ENCODE measurements at regions not wholly inside any gene's neighbourhood (a gene's known extent, or its start where the extent isn't known, plus 50 kb on each side); places are given as distances from the start of the nearest gene placed in this dataset.

DNA sequence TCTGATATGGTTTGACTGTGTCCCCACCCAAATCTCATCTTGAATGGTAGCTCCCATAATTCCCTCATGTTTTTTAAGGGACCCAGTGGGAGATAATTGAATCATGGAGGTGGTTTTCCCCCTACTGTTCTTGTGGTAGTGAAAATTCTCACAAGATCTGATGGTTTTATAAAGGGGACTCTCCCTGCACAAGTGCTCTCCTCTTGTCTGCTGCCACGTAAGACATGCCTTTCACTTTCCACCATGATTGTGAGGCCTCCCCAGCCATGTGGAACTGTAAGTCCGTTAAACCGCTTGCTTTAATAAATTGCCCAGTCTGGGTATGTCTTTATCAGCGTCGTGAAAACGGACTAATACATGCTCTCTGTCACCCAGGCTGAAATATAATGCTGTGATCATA, 200.9 kb upstream of the SLIT2 start:
- no peaks in the 10 kb centered on the region for H3K36me3 Mint-ChIP-seq (ENCODE audit: low read depth)
- H3K27ac Mint-ChIP-seq = no peak overlapping the region
- no peak overlapping the region for H3K4me3 Mint-ChIP-seq
- no peaks in the 10 kb centered on the region for H3K27me3 Mint-ChIP-seq
- no peaks in the 10 kb centered on the region for H3K4me1 Mint-ChIP-seq (ENCODE audit: low read depth)
- no peaks in the 10 kb centered on the region for H3K9me3 Mint-ChIP-seq
- intact Hi-C loops (cut with micrococcal nuclease) = no loop called here

- H3K27me3 Mint-ChIP-seq = no peaks in the 10 kb centered on the region
- H3K9me3 Mint-ChIP-seq = no peaks in the 10 kb centered on the region
- H3K4me1 Mint-ChIP-seq (ENCODE audit: low read depth) = no peaks in the 10 kb centered on the region
- no peaks in the 10 kb centered on the region for H3K36me3 Mint-ChIP-seq (ENCODE audit: low read depth)
- no peak overlapping the region for H3K4me3 Mint-ChIP-seq
- H3K27ac Mint-ChIP-seq = no peak overlapping the region
- intact Hi-C loops (cut with micrococcal nuclease) = no loop called here
Observed at GRCh38 chr4:20049889-20050288, 201.8 kb upstream of the SLIT2 start.

DNA sequence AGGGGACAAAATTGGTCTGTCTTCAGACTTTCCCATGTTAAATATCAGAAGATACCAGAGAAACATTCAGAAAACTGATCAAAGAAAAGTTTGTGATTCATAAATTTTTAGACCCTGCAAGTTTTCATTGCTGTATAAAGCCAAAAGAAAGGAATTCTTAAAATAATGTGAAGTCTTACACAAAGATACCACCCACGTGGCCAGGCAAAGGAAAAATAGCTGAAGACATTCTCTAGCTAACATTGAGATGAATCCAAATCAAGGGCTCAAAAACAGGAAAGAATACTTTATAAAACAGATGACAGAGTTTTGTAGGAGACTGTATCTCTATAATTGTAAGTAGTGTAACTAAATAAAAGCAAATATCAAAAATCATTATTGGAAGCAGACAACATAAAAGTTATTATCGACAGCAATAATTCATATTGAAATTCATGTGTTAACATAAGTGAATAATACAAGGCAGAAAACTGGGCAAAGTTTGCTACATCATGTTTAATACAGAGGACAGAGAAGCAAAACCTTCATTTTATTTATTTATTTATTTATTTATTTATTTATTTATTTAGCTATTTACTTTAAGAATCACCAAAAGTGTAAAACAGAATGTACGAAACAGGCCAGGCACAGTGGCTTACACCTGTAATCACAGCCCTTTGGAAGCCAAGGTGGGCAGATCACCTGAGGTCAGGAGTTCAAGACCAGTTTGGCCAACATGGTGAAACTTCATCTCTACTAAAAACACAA, 204.6 kb upstream of the SLIT2 start:
- intact Hi-C loops (cut with micrococcal nuclease) = no loop called here
- Mint-ChIP-seq H3K4me3 (no peak overlapping the region), H3K4me1 (ENCODE audit: low read depth) (no peaks in the 10 kb centered on the region), H3K36me3 (ENCODE audit: low read depth) (no peaks in the 10 kb centered on the region), H3K9me3 (peaks cover 9% of the 10 kb centered on the region), H3K27ac (no peak overlapping the region), H3K27me3 (no peaks in the 10 kb centered on the region)

- Mint-ChIP-seq H3K27ac (no peak overlapping the region), H3K9me3 (peaks cover 9% of the 10 kb centered on the region), H3K4me1 (ENCODE audit: low read depth) (no peaks in the 10 kb centered on the region), H3K27me3 (no peaks in the 10 kb centered on the region), H3K4me3 (no peak overlapping the region), H3K36me3 (ENCODE audit: low read depth) (no peaks in the 10 kb centered on the region)
- intact Hi-C loops (cut with micrococcal nuclease) = no loop called here
Observed at GRCh38 chr4:20046179-20046578, 205.5 kb upstream of the SLIT2 start.

DNA sequence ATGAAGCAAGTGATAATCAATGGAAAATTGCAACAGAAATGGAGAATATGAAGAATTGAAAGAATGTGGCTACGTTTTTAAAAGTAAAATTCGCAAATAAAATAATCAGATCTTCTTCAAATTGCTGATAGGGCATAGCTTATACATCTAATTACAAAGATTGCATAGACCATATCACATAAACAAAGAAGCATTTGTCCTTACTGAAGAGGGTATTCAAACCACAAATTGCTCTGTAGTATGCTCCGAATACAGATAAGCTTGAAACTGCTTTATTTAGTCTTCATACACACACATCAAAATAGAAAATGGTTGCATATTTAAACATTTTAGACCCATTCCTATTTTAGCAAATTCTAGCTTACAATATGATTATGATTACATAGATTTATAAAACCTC, 206.7 kb upstream of the SLIT2 start:
- Mint-ChIP-seq H3K4me3 (no peak overlapping the region), H3K27ac (no peak overlapping the region), H3K27me3 (no peaks in the 10 kb centered on the region), H3K9me3 (peaks cover 9% of the 10 kb centered on the region), H3K36me3 (ENCODE audit: low read depth) (no peaks in the 10 kb centered on the region), H3K4me1 (ENCODE audit: low read depth) (no peaks in the 10 kb centered on the region)
- intact Hi-C loops (cut with micrococcal nuclease) = no loop called here

- intact Hi-C loops (cut with micrococcal nuclease) = no loop called here
- Mint-ChIP-seq H3K9me3 (peaks cover 9% of the 10 kb centered on the region), H3K27me3 (no peaks in the 10 kb centered on the region), H3K36me3 (ENCODE audit: low read depth) (no peaks in the 10 kb centered on the region), H3K27ac (no peak overlapping the region), H3K4me3 (no peak overlapping the region), H3K4me1 (ENCODE audit: low read depth) (no peaks in the 10 kb centered on the region)
Observed at GRCh38 chr4:20044502-20044911, 207.2 kb upstream of the SLIT2 start.

- H3K4me1 Mint-ChIP-seq (ENCODE audit: low read depth) = no peaks in the 10 kb centered on the region
- H3K27me3 Mint-ChIP-seq = no peaks in the 10 kb centered on the region
- H3K9me3 Mint-ChIP-seq = peaks cover 9% of the 10 kb centered on the region
- no peaks in the 10 kb centered on the region for H3K36me3 Mint-ChIP-seq (ENCODE audit: low read depth)
- H3K4me3 Mint-ChIP-seq = no peak overlapping the region
- H3K27ac Mint-ChIP-seq = no peak overlapping the region
- intact Hi-C loops (cut with micrococcal nuclease) = no loop called here
Observed at GRCh38 chr4:20043991-20044390, 207.7 kb upstream of the SLIT2 start.

- no peaks in the 10 kb centered on the region for H3K4me1 Mint-ChIP-seq (ENCODE audit: low read depth)
- intact Hi-C loops (cut with micrococcal nuclease) = no loop called here
- H3K27me3 Mint-ChIP-seq = no peaks in the 10 kb centered on the region
Observed at GRCh38 chr4:20042769-20043168, 208.9 kb upstream of the SLIT2 start.

DNA sequence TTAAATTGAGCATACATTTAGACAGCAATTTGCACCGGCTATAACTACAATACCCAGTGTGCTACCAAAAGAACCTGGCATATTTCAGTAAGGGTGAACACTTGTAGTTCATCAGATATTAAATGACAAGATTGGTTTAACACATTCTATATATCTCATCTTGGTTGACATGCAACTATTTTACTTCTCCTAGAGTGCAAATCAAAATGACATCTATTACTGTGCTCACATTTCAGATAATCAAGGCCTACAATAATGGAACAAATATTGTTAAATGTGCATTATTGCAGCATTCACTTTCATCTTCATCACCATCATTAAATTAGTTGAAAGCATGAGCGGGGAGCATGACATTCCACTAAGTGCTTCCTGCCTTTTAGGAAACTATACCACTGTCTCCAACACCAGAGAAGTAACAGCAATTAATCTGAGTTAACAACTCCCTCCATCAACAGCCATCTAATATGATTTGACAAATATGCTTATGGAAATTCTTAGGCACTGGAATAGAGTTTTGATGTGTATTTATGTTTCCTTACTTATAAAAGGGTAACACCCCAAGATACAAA, 209.8 kb upstream of the SLIT2 start:
- intact Hi-C loops (cut with micrococcal nuclease) = no loop called here
- no peak overlapping the region for H3K27ac Mint-ChIP-seq
- H3K4me1 Mint-ChIP-seq (ENCODE audit: low read depth) = no peaks in the 10 kb centered on the region
- H3K9me3 Mint-ChIP-seq = peaks cover 9% of the 10 kb centered on the region
- no peaks in the 10 kb centered on the region for H3K36me3 Mint-ChIP-seq (ENCODE audit: low read depth)
- no peak overlapping the region for H3K4me3 Mint-ChIP-seq
- H3K27me3 Mint-ChIP-seq = no peaks in the 10 kb centered on the region

More at GRCh38 chr4:20042769-20043168, 208.9 kb upstream of the SLIT2 start:
- Mint-ChIP-seq H3K9me3 (peaks cover 9% of the 10 kb centered on the region), H3K4me3 (no peak overlapping the region), H3K36me3 (ENCODE audit: low read depth) (no peaks in the 10 kb centered on the region), H3K27ac (no peak overlapping the region)

DNA sequence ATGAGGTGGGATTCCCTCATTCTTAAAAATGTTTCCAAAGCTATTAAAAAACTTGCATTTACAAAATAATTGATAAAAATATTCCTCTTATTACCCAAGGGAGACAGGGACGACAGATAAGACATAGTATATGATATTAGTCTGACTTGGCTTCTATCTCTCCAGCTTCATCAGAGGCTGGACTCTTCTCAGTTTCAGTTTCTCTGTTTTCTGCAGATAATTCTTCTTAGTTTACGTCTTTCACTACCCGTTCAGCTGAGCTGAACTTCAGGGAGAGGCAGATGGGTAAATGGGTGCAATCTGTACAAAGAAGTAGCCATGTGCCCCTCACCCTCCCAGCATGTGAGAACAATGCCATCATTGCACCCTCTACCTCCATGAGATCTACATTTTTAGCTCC, 214.0 kb upstream of the SLIT2 start:
- Mint-ChIP-seq H3K36me3 (ENCODE audit: low read depth) (no peaks in the 10 kb centered on the region), H3K27me3 (no peaks in the 10 kb centered on the region), H3K4me1 (ENCODE audit: low read depth) (no peaks in the 10 kb centered on the region), H3K4me3 (no peak overlapping the region), H3K9me3 (peaks cover 9% of the 10 kb centered on the region), H3K27ac (no peak overlapping the region)
- intact Hi-C loops (cut with micrococcal nuclease) = no loop called here

DNA sequence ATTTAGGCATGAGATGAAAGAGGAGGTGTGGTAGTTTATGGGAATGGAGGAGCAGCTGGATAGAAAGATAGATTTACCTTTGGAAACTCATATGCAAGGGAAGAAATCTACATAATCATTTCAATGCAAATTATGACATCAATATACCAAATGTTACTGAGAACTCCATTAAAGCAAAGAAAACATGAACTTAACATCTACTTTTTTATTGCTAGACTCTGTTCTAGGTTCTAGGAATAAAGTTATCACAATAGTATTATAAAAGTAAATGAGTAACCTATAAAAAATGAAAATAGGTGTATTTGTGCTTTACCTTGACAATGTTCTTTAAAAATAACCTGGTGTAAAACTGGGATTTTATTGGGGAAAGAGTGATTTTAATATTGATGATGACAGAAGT, 221.6 kb upstream of the SLIT2 start:
- Mint-ChIP-seq H3K9me3 (peaks cover 9% of the 10 kb centered on the region), H3K4me3 (no peak overlapping the region), H3K27ac (no peak overlapping the region), H3K36me3 (ENCODE audit: low read depth) (no peaks in the 10 kb centered on the region), H3K4me1 (ENCODE audit: low read depth) (no peaks in the 10 kb centered on the region), H3K27me3 (no peaks in the 10 kb centered on the region)
- intact Hi-C loops (cut with micrococcal nuclease) = no loop called here

DNA sequence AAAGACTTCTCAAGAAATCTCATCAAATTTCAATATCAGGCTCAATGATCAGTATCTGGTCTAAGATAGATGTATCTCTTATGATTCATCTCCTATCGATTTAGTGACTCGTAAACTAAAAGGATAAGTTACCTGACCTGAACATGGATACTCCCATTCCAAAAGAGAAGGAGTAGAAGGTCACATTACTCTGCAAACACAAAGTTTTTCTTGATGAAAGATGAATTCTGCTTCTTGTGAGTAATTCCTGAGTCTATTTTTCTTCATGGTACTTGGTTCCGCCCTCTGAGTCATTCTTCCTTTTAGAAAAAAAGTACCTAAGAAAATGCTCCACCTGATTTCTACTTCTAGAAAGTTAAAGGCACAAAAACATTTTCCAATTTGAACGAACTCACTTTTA, 223.1 kb upstream of the SLIT2 start:
- no peaks in the 10 kb centered on the region for H3K4me1 Mint-ChIP-seq (ENCODE audit: low read depth)
- no peaks in the 10 kb centered on the region for H3K36me3 Mint-ChIP-seq (ENCODE audit: low read depth)
- peaks cover 9% of the 10 kb centered on the region for H3K9me3 Mint-ChIP-seq
- no peak overlapping the region for H3K27ac Mint-ChIP-seq
- H3K27me3 Mint-ChIP-seq = no peaks in the 10 kb centered on the region
- intact Hi-C loops (cut with micrococcal nuclease) = no loop called here
- no peak overlapping the region for H3K4me3 Mint-ChIP-seq

- no peaks in the 10 kb centered on the region for H3K27me3 Mint-ChIP-seq
- no peaks in the 10 kb centered on the region for H3K4me1 Mint-ChIP-seq (ENCODE audit: low read depth)
- no peaks in the 10 kb centered on the region for H3K36me3 Mint-ChIP-seq (ENCODE audit: low read depth)
- H3K4me3 Mint-ChIP-seq = no peak overlapping the region
- intact Hi-C loops (cut with micrococcal nuclease) = no loop called here
- peaks cover 9% of the 10 kb centered on the region for H3K9me3 Mint-ChIP-seq
- H3K27ac Mint-ChIP-seq = no peak overlapping the region
Observed at GRCh38 chr4:20026456-20026855, 225.2 kb upstream of the SLIT2 start.

DNA sequence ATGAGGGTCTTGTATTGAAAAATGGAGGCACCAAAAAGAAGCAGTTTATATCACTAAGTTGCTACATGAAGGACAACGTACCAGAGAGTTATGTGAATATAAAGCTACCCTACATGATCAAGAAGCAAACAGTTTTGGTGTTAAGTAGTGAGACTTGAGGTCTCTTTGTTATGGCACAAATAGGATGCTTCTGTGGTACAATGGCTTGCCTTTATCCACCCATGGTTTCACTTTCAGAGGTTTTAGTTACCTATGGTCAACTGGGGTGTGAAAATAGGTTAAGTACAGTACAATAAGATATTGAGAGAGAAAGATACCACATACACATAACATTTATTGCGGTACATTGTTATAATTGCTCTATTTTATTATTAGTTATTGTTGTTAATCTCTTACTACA, 229.2 kb upstream of the SLIT2 start:
- Mint-ChIP-seq H3K27ac (no peak overlapping the region), H3K9me3 (peaks cover 9% of the 10 kb centered on the region), H3K4me3 (no peak overlapping the region), H3K4me1 (ENCODE audit: low read depth) (no peaks in the 10 kb centered on the region), H3K27me3 (no peaks in the 10 kb centered on the region), H3K36me3 (ENCODE audit: low read depth) (no peaks in the 10 kb centered on the region)
- intact Hi-C loops (cut with micrococcal nuclease) = no loop called here

DNA sequence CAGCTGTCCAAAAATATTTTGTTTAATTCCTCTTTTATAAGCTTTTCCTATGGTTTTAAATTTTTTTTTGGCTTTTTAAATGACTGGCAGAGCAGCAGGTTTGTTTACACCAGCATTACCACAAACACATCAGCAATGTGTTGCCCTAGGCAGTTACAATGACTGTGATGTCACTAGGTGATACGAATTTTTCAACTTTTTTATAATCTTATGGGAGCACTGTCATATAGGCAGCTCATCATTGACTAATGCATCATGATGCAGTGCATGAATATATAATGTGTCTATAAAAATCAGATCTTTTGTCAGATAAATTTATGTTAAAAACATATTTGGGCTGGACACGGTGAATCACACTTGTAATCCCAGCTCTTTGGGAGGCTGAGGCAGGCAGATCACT, 231.6 kb upstream of the SLIT2 start:
- H3K27me3 Mint-ChIP-seq = no peaks in the 10 kb centered on the region
- no peaks in the 10 kb centered on the region for H3K4me1 Mint-ChIP-seq (ENCODE audit: low read depth)
- H3K27ac Mint-ChIP-seq = no peak overlapping the region
- H3K9me3 Mint-ChIP-seq = peaks cover 9% of the 10 kb centered on the region
- H3K4me3 Mint-ChIP-seq = no peak overlapping the region
- intact Hi-C loops (cut with micrococcal nuclease) = no loop called here
- no peaks in the 10 kb centered on the region for H3K36me3 Mint-ChIP-seq (ENCODE audit: low read depth)

Data from dendritic cell treated with granulocyte-macrophage colony-stimulating factor and Interleukin-4, amounts not matched to agents 40 ng/mL and 50 ng/mL, for 4 days (primary cell).